GM23338 (cell line): ENCODE measurements at regions not wholly inside any gene's neighbourhood (a gene's known extent, or its start where the extent isn't known, plus 50 kb on each side); places are given as distances from the start of the nearest gene placed in this dataset.

Experiments
- ATAC-seq: fragments of 200-7000 bp; cut with Tn5 transposase; 3 replicates; pipeline ENCODE4 v1.9.1; 2020
- DNase-seq: peaks from one replicate; pipeline ENCODE4 v3.0.0-alpha.2; 2015; ENCODE audit warnings: low spot score
- H2AFZ ChIP-seq: fragments of 200-600 bp; sonication (generic); 2 replicates; pipeline ENCODE4 v1.8.0; 2016; ENCODE audit warnings: antibody characterized with exemption, mild to moderate bottlenecking, moderate library complexity
- H3F3A ChIP-seq: fragments of 200-600 bp; sonication (generic); replicated peaks from 2 replicates; pipeline ENCODE4 v1.8.0; 2017; ENCODE audit warnings: antibody characterized with exemption, mixed run types, low read depth
- H3K27ac ChIP-seq: fragments of 200-600 bp; sonication (generic); 2 replicates; pipeline ENCODE4 v1.6.1; 2016; ENCODE audit warnings: low read depth
- H3K27me3 ChIP-seq: fragments of 200-600 bp; sonication (generic); 2 replicates; pipeline ENCODE4 v1.8.0; 2016; ENCODE audit warnings: mild to moderate bottlenecking, mixed run types, moderate library complexity; ENCODE audit not compliant: insufficient read depth
- H3K36me3 ChIP-seq: fragments of 200-600 bp; sonication (generic); 2 replicates; pipeline ENCODE4 v1.8.0; 2016; ENCODE audit warnings: mild to moderate bottlenecking; ENCODE audit not compliant: insufficient read depth
- H3K4me1 ChIP-seq: fragments of 200-600 bp; sonication (generic); 2 replicates; pipeline ENCODE4 v1.8.0; 2016; ENCODE audit warnings: mild to moderate bottlenecking, moderate library complexity; ENCODE audit not compliant: insufficient read depth
- H3K4me2 ChIP-seq: fragments of 200-600 bp; sonication (generic); 2 replicates; pipeline ENCODE4 v1.7.1; 2017; ENCODE audit warnings: mixed run types
- H3K4me3 ChIP-seq: fragments of 200-600 bp; sonication (generic); 2 replicates; pipeline ENCODE4 v1.6.1; 2016; ENCODE audit warnings: mixed run types
- H3K79me2 ChIP-seq: fragments of 200-600 bp; sonication (generic); replicated peaks from 2 replicates; pipeline ENCODE4 v1.8.0; 2017; ENCODE audit warnings: mild to moderate bottlenecking; ENCODE audit not compliant: insufficient read depth
- H3K9me2 ChIP-seq: fragments of 200-600 bp; sonication (generic); 2 replicates; pipeline ENCODE4 v1.8.0; 2017; ENCODE audit not compliant: insufficient read depth
- H4K20me1 ChIP-seq: fragments of 200-600 bp; sonication (generic); replicated peaks from 2 replicates; pipeline ENCODE4 v1.8.0; 2017; ENCODE audit warnings: mild to moderate bottlenecking; ENCODE audit not compliant: insufficient read depth
- H3K27ac Mint-ChIP-seq: 2 replicates; pipeline ENCODE4 v1.8.0; 2020; ENCODE audit warnings: inconsistent platforms, mild to moderate bottlenecking, moderate library complexity, mixed read lengths
- H3K27me3 Mint-ChIP-seq: 3 replicates; pipeline ENCODE4 v1.8.0; 2022; ENCODE audit warnings: low read depth, mild to moderate bottlenecking, moderate library complexity, mixed read lengths, inconsistent platforms; ENCODE audit not compliant: insufficient read depth, poor library complexity
- H3K36me3 Mint-ChIP-seq: 3 replicates; pipeline ENCODE4 v1.8.0; 2021; ENCODE audit warnings: low read depth, mild to moderate bottlenecking, inconsistent platforms, moderate library complexity, mixed read lengths
- H3K4me1 Mint-ChIP-seq: 3 replicates; pipeline ENCODE4 v1.8.0; 2020; ENCODE audit warnings: mild to moderate bottlenecking, inconsistent platforms, mixed read lengths
- H3K4me3 Mint-ChIP-seq: 3 replicates; pipeline ENCODE4 v1.8.0; 2021; ENCODE audit warnings: moderate library complexity, mild to moderate bottlenecking, inconsistent platforms, mixed read lengths
- H3K9me3 Mint-ChIP-seq: 3 replicates; pipeline ENCODE4 v1.8.0; 2020; ENCODE audit warnings: moderate library complexity, mild to moderate bottlenecking, inconsistent platforms, mixed read lengths
- EZH2 ChIP-seq: fragments of 200-600 bp; sonication (generic); IDR thresholded peaks from one replicate; pipeline ENCODE4 v1.8.0; 2017; ENCODE audit warnings: antibody characterized with exemption, mild to moderate bottlenecking, low read depth; ENCODE audit not compliant: unreplicated experiment
- EZH2phosphoT487 ChIP-seq: fragments of 200-600 bp; sonication (generic); IDR thresholded peaks from one replicate; pipeline ENCODE4 v1.8.1; 2018; ENCODE audit warnings: antibody characterized with exemption; ENCODE audit not compliant: unreplicated experiment
- JUNB ChIP-seq: IDR thresholded peaks from one replicate; pipeline ENCODE4 v1.6.1; 2016; ENCODE audit warnings: antibody characterized with exemption; ENCODE audit not compliant: unreplicated experiment
- NANOG ChIP-seq: IDR thresholded peaks from 2 replicates; pipeline ENCODE4 v1.6.1; 2016; ENCODE audit warnings: antibody characterized with exemption, borderline replicate concordance
- POLR2AphosphoS5 ChIP-seq: IDR thresholded peaks from 2 replicates; pipeline ENCODE4 v1.6.1; 2016; ENCODE audit warnings: antibody characterized with exemption, low read depth
- STAT1 ChIP-seq: IDR thresholded peaks from one replicate; pipeline ENCODE4 v1.6.1; 2016; ENCODE audit warnings: antibody characterized with exemption; ENCODE audit not compliant: unreplicated experiment
- ZNF114 ChIP-seq: fragments of 250-450 bp; sonication (Bioruptor Pico); IDR thresholded peaks from 2 replicates; pipeline ENCODE4 v1.5.0; 2020; ENCODE audit warnings: mild to moderate bottlenecking, moderate library complexity
- ZNF331 ChIP-seq: fragments of 250-450 bp; sonication (Bioruptor Pico); IDR thresholded peaks from 2 replicates; pipeline ENCODE4 v1.5.0; 2020; ENCODE audit warnings: low read depth, mild to moderate bottlenecking, moderate library complexity
- TF ChIP-seq, protein P1 (sequence below): IDR thresholded peaks from one replicate; pipeline ENCODE4 v1.6.1; 2018; ENCODE audit warnings: antibody characterized with exemption; ENCODE audit not compliant: unreplicated experiment
- TF ChIP-seq, protein P2 (sequence below), 2 experiments: fragments of 200-600 bp in 1 of 2; sonication (generic) in 1 of 2; conservative IDR thresholded peaks; 2 replicates each; pipeline versions ENCODE4 v1.5.1 to v1.6.1; 2016 to 2017; ENCODE audit warnings: antibody characterized with exemption in 2 of 2, low read depth in 2 of 2, mild to moderate bottlenecking in 2 of 2, moderate library complexity in 1 of 2
- TF ChIP-seq, protein P3 (sequence below): fragments of 250-450 bp; sonication (Bioruptor Pico); IDR thresholded peaks from 2 replicates; pipeline ENCODE4 v1.5.0; 2020; ENCODE audit warnings: mild to moderate bottlenecking, moderate library complexity
- TF ChIP-seq, protein P4 (sequence below): IDR thresholded peaks from 2 replicates; pipeline ENCODE4 v1.6.1; 2016; ENCODE audit warnings: antibody characterized with exemption

DNA sequence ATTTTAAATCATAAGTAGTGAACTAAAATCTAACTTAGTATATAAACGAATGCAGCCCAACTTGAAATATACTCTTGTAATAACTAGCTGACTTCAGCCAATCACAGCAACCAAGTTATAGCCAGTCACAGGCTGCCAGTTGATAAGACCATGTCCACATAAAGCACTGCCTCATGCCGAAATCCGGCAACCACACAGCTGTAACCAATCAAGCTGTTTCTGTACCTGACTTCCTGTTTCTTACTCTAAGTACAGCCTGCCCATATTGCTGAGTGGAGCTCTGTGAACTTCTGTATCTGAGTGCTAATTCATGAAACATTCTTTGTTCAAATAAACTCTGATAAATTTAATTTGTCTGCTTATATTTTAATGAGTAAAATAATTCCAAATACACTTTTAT lies 805.3 kb upstream of the EPHA5 start (continued):
- TF ChIP-seq EZH2phosphoT487 (no peak), ZNF114 (CRISPR knock-in tag) (no peak)
- TF ChIP-seq, protein P1, sequence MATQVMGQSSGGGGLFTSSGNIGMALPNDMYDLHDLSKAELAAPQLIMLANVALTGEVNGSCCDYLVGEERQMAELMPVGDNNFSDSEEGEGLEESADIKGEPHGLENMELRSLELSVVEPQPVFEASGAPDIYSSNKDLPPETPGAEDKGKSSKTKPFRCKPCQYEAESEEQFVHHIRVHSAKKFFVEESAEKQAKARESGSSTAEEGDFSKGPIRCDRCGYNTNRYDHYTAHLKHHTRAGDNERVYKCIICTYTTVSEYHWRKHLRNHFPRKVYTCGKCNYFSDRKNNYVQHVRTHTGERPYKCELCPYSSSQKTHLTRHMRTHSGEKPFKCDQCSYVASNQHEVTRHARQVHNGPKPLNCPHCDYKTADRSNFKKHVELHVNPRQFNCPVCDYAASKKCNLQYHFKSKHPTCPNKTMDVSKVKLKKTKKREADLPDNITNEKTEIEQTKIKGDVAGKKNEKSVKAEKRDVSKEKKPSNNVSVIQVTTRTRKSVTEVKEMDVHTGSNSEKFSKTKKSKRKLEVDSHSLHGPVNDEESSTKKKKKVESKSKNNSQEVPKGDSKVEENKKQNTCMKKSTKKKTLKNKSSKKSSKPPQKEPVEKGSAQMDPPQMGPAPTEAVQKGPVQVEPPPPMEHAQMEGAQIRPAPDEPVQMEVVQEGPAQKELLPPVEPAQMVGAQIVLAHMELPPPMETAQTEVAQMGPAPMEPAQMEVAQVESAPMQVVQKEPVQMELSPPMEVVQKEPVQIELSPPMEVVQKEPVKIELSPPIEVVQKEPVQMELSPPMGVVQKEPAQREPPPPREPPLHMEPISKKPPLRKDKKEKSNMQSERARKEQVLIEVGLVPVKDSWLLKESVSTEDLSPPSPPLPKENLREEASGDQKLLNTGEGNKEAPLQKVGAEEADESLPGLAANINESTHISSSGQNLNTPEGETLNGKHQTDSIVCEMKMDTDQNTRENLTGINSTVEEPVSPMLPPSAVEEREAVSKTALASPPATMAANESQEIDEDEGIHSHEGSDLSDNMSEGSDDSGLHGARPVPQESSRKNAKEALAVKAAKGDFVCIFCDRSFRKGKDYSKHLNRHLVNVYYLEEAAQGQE = no peak

GRCh38 chr4:66465111-66465510 lies 794.8 kb upstream of the EPHA5 start:
- DNase-seq (no peak), ATAC-seq (no peak)
- H3K9me2 ChIP-seq = no peaks in the 10 kb centered on the region
- H3K27me3 ChIP-seq = no peaks in the 10 kb centered on the region
- H3K4me2 ChIP-seq = no peak overlapping the region
- H3K4me1 Mint-ChIP-seq = no peaks in the 10 kb centered on the region
- H2AFZ ChIP-seq = no peak overlapping the region
- no peak overlapping the region for H3K27ac Mint-ChIP-seq
- no peak overlapping the region for H3K4me3 Mint-ChIP-seq
- no peaks in the 10 kb centered on the region for H3K27me3 Mint-ChIP-seq
- no peak overlapping the region for H3K4me3 ChIP-seq
- no peaks in the 10 kb centered on the region for H3K36me3 ChIP-seq
- H3K79me2 ChIP-seq = no peaks in the 10 kb centered on the region
- H4K20me1 ChIP-seq = no peaks in the 10 kb centered on the region
- H3K9me3 Mint-ChIP-seq = peaks cover 18% of the 10 kb centered on the region; the same call in 2 of the 3 replicates
- H3F3A ChIP-seq = no peaks in the 10 kb centered on the region
- H3K4me1 ChIP-seq = no peaks in the 10 kb centered on the region
- peaks cover 5% of the 10 kb centered on the region; the same call in 2 of the 3 replicates for H3K36me3 Mint-ChIP-seq
- H3K27ac ChIP-seq = no peak overlapping the region
- TF ChIP-seq JUNB = no peak
- TF ChIP-seq, protein P2, sequence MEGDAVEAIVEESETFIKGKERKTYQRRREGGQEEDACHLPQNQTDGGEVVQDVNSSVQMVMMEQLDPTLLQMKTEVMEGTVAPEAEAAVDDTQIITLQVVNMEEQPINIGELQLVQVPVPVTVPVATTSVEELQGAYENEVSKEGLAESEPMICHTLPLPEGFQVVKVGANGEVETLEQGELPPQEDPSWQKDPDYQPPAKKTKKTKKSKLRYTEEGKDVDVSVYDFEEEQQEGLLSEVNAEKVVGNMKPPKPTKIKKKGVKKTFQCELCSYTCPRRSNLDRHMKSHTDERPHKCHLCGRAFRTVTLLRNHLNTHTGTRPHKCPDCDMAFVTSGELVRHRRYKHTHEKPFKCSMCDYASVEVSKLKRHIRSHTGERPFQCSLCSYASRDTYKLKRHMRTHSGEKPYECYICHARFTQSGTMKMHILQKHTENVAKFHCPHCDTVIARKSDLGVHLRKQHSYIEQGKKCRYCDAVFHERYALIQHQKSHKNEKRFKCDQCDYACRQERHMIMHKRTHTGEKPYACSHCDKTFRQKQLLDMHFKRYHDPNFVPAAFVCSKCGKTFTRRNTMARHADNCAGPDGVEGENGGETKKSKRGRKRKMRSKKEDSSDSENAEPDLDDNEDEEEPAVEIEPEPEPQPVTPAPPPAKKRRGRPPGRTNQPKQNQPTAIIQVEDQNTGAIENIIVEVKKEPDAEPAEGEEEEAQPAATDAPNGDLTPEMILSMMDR (conservative IDR thresholded peaks at IDR 0.05; ENCODE audit: low read depth in 2 of 2) = no peak
- no peak for TF ChIP-seq POLR2AphosphoS5
- no peak for TF ChIP-seq ZNF114 (CRISPR knock-in tag)
- no peak for TF ChIP-seq STAT1
- TF ChIP-seq, protein P3, sequence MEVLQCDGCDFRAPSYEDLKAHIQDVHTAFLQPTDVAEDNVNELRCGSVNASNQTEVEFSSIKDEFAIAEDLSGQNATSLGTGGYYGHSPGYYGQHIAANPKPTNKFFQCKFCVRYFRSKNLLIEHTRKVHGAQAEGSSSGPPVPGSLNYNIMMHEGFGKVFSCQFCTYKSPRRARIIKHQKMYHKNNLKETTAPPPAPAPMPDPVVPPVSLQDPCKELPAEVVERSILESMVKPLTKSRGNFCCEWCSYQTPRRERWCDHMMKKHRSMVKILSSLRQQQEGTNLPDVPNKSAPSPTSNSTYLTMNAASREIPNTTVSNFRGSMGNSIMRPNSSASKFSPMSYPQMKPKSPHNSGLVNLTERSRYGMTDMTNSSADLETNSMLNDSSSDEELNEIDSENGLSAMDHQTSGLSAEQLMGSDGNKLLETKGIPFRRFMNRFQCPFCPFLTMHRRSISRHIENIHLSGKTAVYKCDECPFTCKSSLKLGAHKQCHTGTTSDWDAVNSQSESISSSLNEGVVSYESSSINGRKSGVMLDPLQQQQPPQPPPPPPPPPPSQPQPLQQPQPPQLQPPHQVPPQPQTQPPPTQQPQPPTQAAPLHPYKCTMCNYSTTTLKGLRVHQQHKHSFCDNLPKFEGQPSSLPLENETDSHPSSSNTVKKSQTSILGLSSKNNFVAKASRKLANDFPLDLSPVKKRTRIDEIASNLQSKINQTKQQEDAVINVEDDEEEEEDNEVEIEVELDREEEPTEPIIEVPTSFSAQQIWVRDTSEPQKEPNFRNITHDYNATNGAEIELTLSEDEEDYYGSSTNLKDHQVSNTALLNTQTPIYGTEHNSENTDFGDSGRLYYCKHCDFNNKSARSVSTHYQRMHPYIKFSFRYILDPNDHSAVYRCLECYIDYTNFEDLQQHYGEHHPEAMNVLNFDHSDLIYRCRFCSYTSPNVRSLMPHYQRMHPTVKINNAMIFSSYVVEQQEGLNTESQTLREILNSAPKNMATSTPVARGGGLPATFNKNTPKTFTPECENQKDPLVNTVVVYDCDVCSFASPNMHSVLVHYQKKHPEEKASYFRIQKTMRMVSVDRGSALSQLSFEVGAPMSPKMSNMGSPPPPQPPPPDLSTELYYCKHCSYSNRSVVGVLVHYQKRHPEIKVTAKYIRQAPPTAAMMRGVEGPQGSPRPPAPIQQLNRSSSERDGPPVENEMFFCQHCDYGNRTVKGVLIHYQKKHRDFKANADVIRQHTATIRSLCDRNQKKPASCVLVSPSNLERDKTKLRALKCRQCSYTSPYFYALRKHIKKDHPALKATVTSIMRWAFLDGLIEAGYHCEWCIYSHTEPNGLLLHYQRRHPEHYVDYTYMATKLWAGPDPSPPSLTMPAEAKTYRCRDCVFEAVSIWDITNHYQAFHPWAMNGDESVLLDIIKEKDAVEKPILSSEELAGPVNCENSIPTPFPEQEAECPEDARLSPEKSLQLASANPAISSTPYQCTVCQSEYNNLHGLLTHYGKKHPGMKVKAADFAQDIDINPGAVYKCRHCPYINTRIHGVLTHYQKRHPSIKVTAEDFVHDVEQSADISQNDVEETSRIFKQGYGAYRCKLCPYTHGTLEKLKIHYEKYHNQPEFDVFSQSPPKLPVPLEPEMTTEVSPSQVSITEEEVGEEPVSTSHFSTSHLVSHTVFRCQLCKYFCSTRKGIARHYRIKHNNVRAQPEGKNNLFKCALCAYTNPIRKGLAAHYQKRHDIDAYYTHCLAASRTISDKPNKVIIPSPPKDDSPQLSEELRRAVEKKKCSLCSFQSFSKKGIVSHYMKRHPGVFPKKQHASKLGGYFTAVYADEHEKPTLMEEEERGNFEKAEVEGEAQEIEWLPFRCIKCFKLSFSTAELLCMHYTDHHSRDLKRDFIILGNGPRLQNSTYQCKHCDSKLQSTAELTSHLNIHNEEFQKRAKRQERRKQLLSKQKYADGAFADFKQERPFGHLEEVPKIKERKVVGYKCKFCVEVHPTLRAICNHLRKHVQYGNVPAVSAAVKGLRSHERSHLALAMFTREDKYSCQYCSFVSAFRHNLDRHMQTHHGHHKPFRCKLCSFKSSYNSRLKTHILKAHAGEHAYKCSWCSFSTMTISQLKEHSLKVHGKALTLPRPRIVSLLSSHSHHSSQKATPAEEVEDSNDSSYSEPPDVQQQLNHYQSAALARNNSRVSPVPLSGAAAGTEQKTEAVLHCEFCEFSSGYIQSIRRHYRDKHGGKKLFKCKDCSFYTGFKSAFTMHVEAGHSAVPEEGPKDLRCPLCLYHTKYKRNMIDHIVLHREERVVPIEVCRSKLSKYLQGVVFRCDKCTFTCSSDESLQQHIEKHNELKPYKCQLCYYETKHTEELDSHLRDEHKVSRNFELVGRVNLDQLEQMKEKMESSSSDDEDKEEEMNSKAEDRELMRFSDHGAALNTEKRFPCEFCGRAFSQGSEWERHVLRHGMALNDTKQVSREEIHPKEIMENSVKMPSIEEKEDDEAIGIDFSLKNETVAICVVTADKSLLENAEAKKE = no peak
- no peak for TF ChIP-seq EZH2
- no peak for TF ChIP-seq EZH2phosphoT487
- TF ChIP-seq NANOG = no peak
- TF ChIP-seq ZNF331 = no peak
- TF ChIP-seq, protein P4, sequence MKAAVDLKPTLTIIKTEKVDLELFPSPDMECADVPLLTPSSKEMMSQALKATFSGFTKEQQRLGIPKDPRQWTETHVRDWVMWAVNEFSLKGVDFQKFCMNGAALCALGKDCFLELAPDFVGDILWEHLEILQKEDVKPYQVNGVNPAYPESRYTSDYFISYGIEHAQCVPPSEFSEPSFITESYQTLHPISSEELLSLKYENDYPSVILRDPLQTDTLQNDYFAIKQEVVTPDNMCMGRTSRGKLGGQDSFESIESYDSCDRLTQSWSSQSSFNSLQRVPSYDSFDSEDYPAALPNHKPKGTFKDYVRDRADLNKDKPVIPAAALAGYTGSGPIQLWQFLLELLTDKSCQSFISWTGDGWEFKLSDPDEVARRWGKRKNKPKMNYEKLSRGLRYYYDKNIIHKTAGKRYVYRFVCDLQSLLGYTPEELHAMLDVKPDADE = no peak
